ENCODE measurements at regions not wholly inside any gene's neighbourhood (a gene's known extent, or its start where the extent isn't known, plus 50 kb on each side); places are given as distances from the start of the nearest gene placed in this dataset.

- CTCF ChIA-PET = no interaction called here
- TF ChIP-seq, protein P1, sequence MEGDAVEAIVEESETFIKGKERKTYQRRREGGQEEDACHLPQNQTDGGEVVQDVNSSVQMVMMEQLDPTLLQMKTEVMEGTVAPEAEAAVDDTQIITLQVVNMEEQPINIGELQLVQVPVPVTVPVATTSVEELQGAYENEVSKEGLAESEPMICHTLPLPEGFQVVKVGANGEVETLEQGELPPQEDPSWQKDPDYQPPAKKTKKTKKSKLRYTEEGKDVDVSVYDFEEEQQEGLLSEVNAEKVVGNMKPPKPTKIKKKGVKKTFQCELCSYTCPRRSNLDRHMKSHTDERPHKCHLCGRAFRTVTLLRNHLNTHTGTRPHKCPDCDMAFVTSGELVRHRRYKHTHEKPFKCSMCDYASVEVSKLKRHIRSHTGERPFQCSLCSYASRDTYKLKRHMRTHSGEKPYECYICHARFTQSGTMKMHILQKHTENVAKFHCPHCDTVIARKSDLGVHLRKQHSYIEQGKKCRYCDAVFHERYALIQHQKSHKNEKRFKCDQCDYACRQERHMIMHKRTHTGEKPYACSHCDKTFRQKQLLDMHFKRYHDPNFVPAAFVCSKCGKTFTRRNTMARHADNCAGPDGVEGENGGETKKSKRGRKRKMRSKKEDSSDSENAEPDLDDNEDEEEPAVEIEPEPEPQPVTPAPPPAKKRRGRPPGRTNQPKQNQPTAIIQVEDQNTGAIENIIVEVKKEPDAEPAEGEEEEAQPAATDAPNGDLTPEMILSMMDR (IDR thresholded peaks at IDR 0.05; ENCODE audit: control extremely low read depth, extremely low read depth, low read depth, missing control alignments) = no peak
- POLR2A ChIA-PET = no interaction called here
Observed at GRCh38 chr9:134551176-134551575, 90.4 kb upstream of the COL5A1 start.

DNA sequence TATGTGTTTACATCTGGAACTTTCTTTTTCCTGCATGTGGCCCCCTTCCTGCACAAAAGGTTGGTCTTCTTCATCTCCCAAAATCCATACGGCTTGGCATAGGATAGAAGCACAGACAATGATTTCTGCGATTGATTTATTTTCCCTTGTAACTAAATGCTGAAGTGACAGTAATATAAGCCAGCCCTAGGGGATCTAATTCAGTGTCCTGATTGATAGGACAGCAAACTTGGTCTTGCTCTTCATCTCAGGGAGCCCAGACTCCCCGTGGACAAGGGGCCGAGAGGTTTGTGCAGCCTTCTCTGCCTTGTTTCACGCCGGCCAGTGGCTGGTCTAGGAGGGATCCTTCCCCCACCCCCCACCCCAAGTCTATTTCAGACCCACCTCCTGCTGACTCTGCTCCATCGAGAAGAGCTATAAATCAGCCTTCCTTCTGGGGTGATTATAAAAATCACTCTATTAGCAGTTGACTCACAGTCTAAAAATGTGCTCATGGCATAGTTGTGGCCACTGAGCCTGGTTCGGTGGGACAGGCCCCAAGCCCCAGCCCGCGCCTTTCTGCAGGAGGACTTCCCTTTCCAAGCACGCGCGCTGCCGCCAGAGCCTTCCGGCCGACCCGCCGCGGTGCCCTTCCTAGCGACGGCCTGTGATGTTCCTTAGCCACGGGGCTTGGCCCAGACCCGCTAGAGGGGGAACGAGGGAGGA, 89.8 kb upstream of the COL5A1 start:
- DNase-seq (ENCODE audit: extremely low spot score) = no peak
- TF ChIP-seq, protein P1 (IDR thresholded peaks at IDR 0.05; ENCODE audit: control extremely low read depth, extremely low read depth, low read depth, missing control alignments) = no peak
- POLR2A ChIA-PET = no interaction called here
- CTCF ChIA-PET = no interaction called here

More at GRCh38 chr9:134551176-134551575, 90.4 kb upstream of the COL5A1 start:
- no peak for DNase-seq (ENCODE audit: extremely low spot score)

DNA sequence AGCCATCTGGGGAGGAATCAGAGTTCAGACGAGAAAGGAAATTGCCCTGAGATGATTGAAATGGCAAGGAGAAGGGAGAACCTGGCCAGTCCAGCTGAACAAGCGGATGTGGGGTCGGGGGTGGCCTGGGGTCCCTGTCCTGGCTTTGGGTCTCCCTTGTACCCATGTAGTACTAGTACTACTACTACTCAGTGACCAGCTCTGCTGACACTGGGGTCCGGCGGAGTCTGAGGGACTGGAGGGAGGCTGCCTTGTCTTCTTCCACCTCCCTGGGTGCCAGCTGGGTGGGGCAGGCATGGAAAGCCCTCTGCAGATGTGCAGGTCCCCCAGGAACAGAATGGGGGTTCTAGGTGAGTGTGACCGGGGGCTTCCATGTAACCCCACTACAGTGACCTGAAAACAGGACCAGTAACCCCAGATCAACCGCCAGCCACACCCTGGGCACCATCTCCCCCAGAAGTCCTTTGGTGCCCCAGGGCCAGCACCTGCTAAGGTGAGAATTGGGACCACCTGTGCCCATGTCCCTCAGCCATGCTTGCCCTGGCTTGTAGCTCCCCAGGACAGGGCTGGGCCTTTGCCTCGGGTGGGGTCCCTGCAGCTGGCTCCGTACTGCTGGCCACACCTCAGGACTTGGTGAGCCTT, 89.1 kb upstream of the COL5A1 start:
- POLR2A ChIA-PET = no interaction called here
- CTCF ChIA-PET = interaction anchor here (1.3 kb wide), 1 partner anchor 15 kb away, joined by 5 read pairs; no protein-coding TSS in a partner anchor
- TF ChIP-seq, protein P1 (IDR thresholded peaks at IDR 0.05; ENCODE audit: control extremely low read depth, extremely low read depth, low read depth, missing control alignments) = no peak
- DNase-seq (ENCODE audit: extremely low spot score) = no peak

GRCh38 chr9:134553061-134553891, 88.3 kb upstream of the COL5A1 start:
- POLR2A ChIA-PET = no interaction called here
- DNase-seq (ENCODE audit: extremely low spot score) = no peak
- TF ChIP-seq, protein P1 (IDR thresholded peaks at IDR 0.05; ENCODE audit: control extremely low read depth, extremely low read depth, low read depth, missing control alignments) = no peak
- CTCF ChIA-PET = interaction anchor here (1.3 kb wide), 1 partner anchor 16 kb away, joined by 5 read pairs; no protein-coding TSS in a partner anchor

- TF ChIP-seq, protein P1 (IDR thresholded peaks at IDR 0.05; ENCODE audit: control extremely low read depth, extremely low read depth, low read depth, missing control alignments) = no peak
- no peak for DNase-seq (ENCODE audit: extremely low spot score)
- ChIA-PET CTCF (no interaction called here), POLR2A (no interaction called here)
Observed at GRCh38 chr9:134553996-134554372, 87.6 kb upstream of the COL5A1 start.

GRCh38 chr9:134554373-134555093, 87.1 kb upstream of the COL5A1 start:
- TF ChIP-seq, protein P1 (IDR thresholded peaks at IDR 0.05; ENCODE audit: control extremely low read depth, extremely low read depth, low read depth, missing control alignments) = no peak
- ChIA-PET POLR2A (no interaction called here), CTCF (no interaction called here)
- DNase-seq (ENCODE audit: extremely low spot score) = no peak
